ENCODE measurements at regions not wholly inside any gene's neighbourhood (a gene's known extent, or its start where the extent isn't known, plus 50 kb on each side); places are given as distances from the start of the nearest gene placed in this dataset.

- H3K4me3 ChIP-seq: no peak overlapping the region
- H3K27me3 ChIP-seq: peaks cover 74% of the 10 kb centered on the region
- no peaks in the 10 kb centered on the region for H3K36me3 ChIP-seq
- H3K9me3 ChIP-seq: no peaks in the 10 kb centered on the region
- no peak for DNase-seq
These were observed 256.9 kb downstream of the ENGASE start for GRCh38 chr17:79331492-79331891.

- Histone ChIP-seq H3K27me3 (peaks cover 77% of the 10 kb centered on the region), H3K9me3 (no peaks in the 10 kb centered on the region), H3K4me3 (no peak overlapping the region), H3K36me3 (no peaks in the 10 kb centered on the region)
- DNase-seq: no peak
These were observed 256.1 kb downstream of the ENGASE start for GRCh38 chr17:79330696-79331095.

GRCh38 chr17:79330229-79330628 is 255.6 kb downstream of the ENGASE start:
- Histone ChIP-seq H3K27me3 (peaks cover 78% of the 10 kb centered on the region), H3K4me3 (no peak overlapping the region), H3K9me3 (no peaks in the 10 kb centered on the region), H3K36me3 (no peaks in the 10 kb centered on the region)
- no peak for DNase-seq

GRCh38 chr17:79326814-79327213 is 252.2 kb downstream of the ENGASE start:
- Histone ChIP-seq H3K9me3 (no peaks in the 10 kb centered on the region), H3K27me3 (peaks cover 77% of the 10 kb centered on the region), H3K36me3 (no peaks in the 10 kb centered on the region), H3K4me3 (no peak overlapping the region)
- no peak for DNase-seq

GRCh38 chr17:79325709-79326430 is 251.2 kb downstream of the ENGASE start:
- no peaks in the 10 kb centered on the region for H3K9me3 ChIP-seq

GRCh38 chr17:79324194-79324593 is 249.6 kb downstream of the ENGASE start:
- H3K27me3 ChIP-seq: peaks cover 67% of the 10 kb centered on the region
- no peaks in the 10 kb centered on the region for H3K9me3 ChIP-seq
- DNase-seq: no peak
- H3K4me3 ChIP-seq: no peak overlapping the region
- H3K36me3 ChIP-seq: no peaks in the 10 kb centered on the region

More at GRCh38 chr17:79325709-79326430, 251.2 kb downstream of the ENGASE start:
- H3K27me3 ChIP-seq: peaks cover 74% of the 10 kb centered on the region
- no peak overlapping the region for H3K4me3 ChIP-seq
- DNase-seq: peak; percentile 33
- no peaks in the 10 kb centered on the region for H3K36me3 ChIP-seq

GRCh38 chr17:79323566-79323965 is 248.9 kb downstream of the ENGASE start:
- Histone ChIP-seq H3K9me3 (no peaks in the 10 kb centered on the region), H3K27me3 (peaks cover 66% of the 10 kb centered on the region), H3K4me3 (no peak overlapping the region), H3K36me3 (no peaks in the 10 kb centered on the region)
- no peak for DNase-seq

- no peaks in the 10 kb centered on the region for H3K36me3 ChIP-seq
- peaks cover 71% of the 10 kb centered on the region for H3K27me3 ChIP-seq
- no peak for DNase-seq
- no peaks in the 10 kb centered on the region for H3K9me3 ChIP-seq
- H3K4me3 ChIP-seq: no peak overlapping the region
These were observed 247.8 kb downstream of the ENGASE start for GRCh38 chr17:79322211-79323123.

- no peaks in the 10 kb centered on the region for H3K36me3 ChIP-seq
These were observed 245.7 kb downstream of the ENGASE start for GRCh38 chr17:79320331-79320730.

GRCh38 chr17:79317916-79318315 is 243.3 kb downstream of the ENGASE start:
- Histone ChIP-seq H3K27me3 (peaks cover 83% of the 10 kb centered on the region), H3K4me3 (no peak overlapping the region), H3K36me3 (no peaks in the 10 kb centered on the region), H3K9me3 (no peaks in the 10 kb centered on the region)
- no peak for DNase-seq

More at GRCh38 chr17:79320331-79320730, 245.7 kb downstream of the ENGASE start:
- Histone ChIP-seq H3K4me3 (no peak overlapping the region), H3K9me3 (no peaks in the 10 kb centered on the region), H3K27me3 (peaks cover 78% of the 10 kb centered on the region)
- DNase-seq: no peak

- DNase-seq: no peak
- H3K36me3 ChIP-seq: no peaks in the 10 kb centered on the region
- peaks cover 80% of the 10 kb centered on the region for H3K27me3 ChIP-seq
- no peaks in the 10 kb centered on the region for H3K9me3 ChIP-seq
- H3K4me3 ChIP-seq: no peak overlapping the region
These were observed 242.2 kb downstream of the ENGASE start for GRCh38 chr17:79316805-79317204.

GRCh38 chr17:79315358-79316105 is 240.9 kb downstream of the ENGASE start:
- Histone ChIP-seq H3K4me3 (no peak overlapping the region), H3K27me3 (peaks cover 79% of the 10 kb centered on the region), H3K36me3 (no peaks in the 10 kb centered on the region), H3K9me3 (no peaks in the 10 kb centered on the region)
- DNase-seq: no peak

- peaks cover 79% of the 10 kb centered on the region for H3K27me3 ChIP-seq
- H3K36me3 ChIP-seq: no peaks in the 10 kb centered on the region
- H3K9me3 ChIP-seq: no peaks in the 10 kb centered on the region
- no peak overlapping the region for H3K4me3 ChIP-seq
- DNase-seq: no peak
These were observed 240.2 kb downstream of the ENGASE start for GRCh38 chr17:79314617-79315357.

- no peak overlapping the region for H3K4me3 ChIP-seq
- no peak for DNase-seq
- no peaks in the 10 kb centered on the region for H3K9me3 ChIP-seq
- peaks cover 62% of the 10 kb centered on the region for H3K27me3 ChIP-seq
- no peaks in the 10 kb centered on the region for H3K36me3 ChIP-seq
These were observed 236.7 kb downstream of the ENGASE start for GRCh38 chr17:79311373-79311772.

- Histone ChIP-seq H3K9me3 (no peaks in the 10 kb centered on the region), H3K36me3 (no peaks in the 10 kb centered on the region), H3K4me3 (no peak overlapping the region), H3K27me3 (peaks cover 56% of the 10 kb centered on the region)
- DNase-seq: no peak
These were observed 232.0 kb downstream of the ENGASE start for GRCh38 chr17:79306424-79307318.
